ENCODE measurements at regions not wholly inside any gene's neighbourhood (a gene's known extent, or its start where the extent isn't known, plus 50 kb on each side); places are given as distances from the start of the nearest gene placed in this dataset.

- no peak for TF ChIP-seq ZBTB9 (CRISPR knock-in tag; IDR thresholded peaks at IDR 0.05)
Observed at GRCh38 chrX:33906971-33907370, 225.1 kb downstream of the FAM47A start (continued).

GRCh38 chrX:33892670-33893069 lies 239.4 kb downstream of the FAM47A start:
- H3K27me3 ChIP-seq (ENCODE audit: control insufficient read depth in 2 of 2, insufficient read depth in 2 of 2, low read length in 2 of 2): no peaks in the 10 kb centered on the region
- no peak overlapping the region for H3K4me3 ChIP-seq
- ATAC-seq (no peak), DNase-seq (ENCODE audit: extremely low read depth in 1 of 4, low spot score in 3 of 4) (no peak), FAIRE-seq (no peak)
- TF ChIP-seq ZNF551 (CRISPR knock-in tag; IDR thresholded peaks at IDR 0.05) (no peak), MAZ (CRISPR knock-in tag; conservative IDR thresholded peaks at IDR 0.05 in 1 of 2, IDR thresholded peaks at IDR 0.05 in 1 of 2) (no peak), KLF16 (IDR thresholded peaks at IDR 0.05) (no peak), ZKSCAN1 (IDR thresholded peaks at IDR 0.05; ENCODE audit: low read depth, low read length) (no peak), ZNF740 (CRISPR knock-in tag; IDR thresholded peaks at IDR 0.05) (no peak), ZNF740 (tag; IDR thresholded peaks at IDR 0.05) (no peak), TRIM24 (IDR thresholded peaks at IDR 0.05) (no peak), RBM39 (optimal IDR thresholded peaks at IDR 0.05; ENCODE audit: low read depth, low read length) (no peak), MCM3 (IDR thresholded peaks at IDR 0.05) (no peak), THAP12 (CRISPR knock-in tag; IDR thresholded peaks at IDR 0.05) (no peak), TRIM28 (IDR thresholded peaks at IDR 0.05) (no peak)
- CTCF ChIA-PET (ENCODE audit: low intra/inter-chr PET ratio): no interaction called here
- no peak overlapping the region for H3K27ac ChIP-seq (ENCODE audit: extremely low read depth, low read depth, low read length)
- intact Hi-C loops (cut with micrococcal nuclease): no loop called here
- no peaks in the 10 kb centered on the region for H3K79me2 ChIP-seq (ENCODE audit: control insufficient read depth, insufficient read depth, low read length)
- no peaks in the 10 kb centered on the region for H4K20me1 ChIP-seq (replicated peaks; ENCODE audit: control insufficient read depth, insufficient read depth, low read length)
- no peak overlapping the region for H2AFZ ChIP-seq (ENCODE audit: low read depth, low read length)
- POLR2A ChIA-PET: no interaction called here
- H3K9me1 ChIP-seq (ENCODE audit: control insufficient read depth, insufficient read depth, low read length): no peaks in the 10 kb centered on the region
- H3K9ac ChIP-seq (ENCODE audit: insufficient read depth in 1 of 2, low read depth in 2 of 2, low read length in 2 of 2): no peak overlapping the region
- no peaks in the 10 kb centered on the region for H3K9me3 ChIP-seq (replicated peaks; ENCODE audit: control insufficient read depth, insufficient read depth, low read depth, low read length)
- H3K4me1 ChIP-seq (replicated peaks in 1 of 2; ENCODE audit: control insufficient read depth in 2 of 2, insufficient read depth in 2 of 2, low read length in 2 of 2): no peaks in the 10 kb centered on the region
- H3K36me3 ChIP-seq (ENCODE audit: control insufficient read depth, insufficient read depth, low read length): no peaks in the 10 kb centered on the region
- 0% methylated on average over 1 of the region's 2 CpGs for WGBS (ENCODE audit: insufficient coverage, low coverage, missing lambda C conversion rate)
- no peak overlapping the region for H3K4me2 ChIP-seq (ENCODE audit: insufficient read depth, low read length)
- no TSS peak for BruUV-seq (replicated peaks)
- in situ Hi-C loops (cut with MboI): no loop called here
